Hepatocyte (in vitro differentiated cells): ENCODE measurements at regions not wholly inside any gene's neighbourhood (a gene's known extent, or its start where the extent isn't known, plus 50 kb on each side); places are given as distances from the start of the nearest gene placed in this dataset.

Experiments used
- DNase-seq: peaks from one replicate; pipeline ENCODE4 v3.0.0-alpha.2; 2016; ENCODE audit warnings: low spot score
- H2AFZ ChIP-seq: fragments of 200-600 bp; sonication (generic); 2 replicates; pipeline ENCODE4 v1.6.0; 2016; ENCODE audit warnings: antibody characterized with exemption, mild to moderate bottlenecking
- H3K27ac ChIP-seq: fragments of 200-600 bp; sonication (generic); 2 replicates; pipeline ENCODE4 v1.5.1; 2016; ENCODE audit warnings: mild to moderate bottlenecking
- H3K27me3 ChIP-seq: fragments of 200-600 bp; sonication (generic); 2 replicates; pipeline ENCODE4 v1.6.1; 2016
- H3K36me3 ChIP-seq: fragments of 200-600 bp; sonication (generic); replicated peaks from 2 replicates; pipeline ENCODE4 v1.5.1; 2016; ENCODE audit warnings: low read depth; ENCODE audit not compliant: insufficient read depth
- H3K4me1 ChIP-seq: fragments of 200-600 bp; sonication (generic); 2 replicates; pipeline ENCODE4 v1.5.1; 2016; ENCODE audit warnings: mild to moderate bottlenecking, moderate library complexity; ENCODE audit not compliant: insufficient read depth
- H3K4me2 ChIP-seq: fragments of 200-600 bp; sonication (generic); 2 replicates; pipeline ENCODE4 v1.6.0; 2016
- H3K4me3 ChIP-seq: fragments of 200-600 bp; sonication (generic); 2 replicates; pipeline ENCODE4 v1.5.1; 2016; ENCODE audit warnings: mild to moderate bottlenecking
- H3K79me2 ChIP-seq: fragments of 200-600 bp; sonication (generic); 2 replicates; pipeline ENCODE4 v1.6.0; 2017; ENCODE audit warnings: mild to moderate bottlenecking
- H3K9me2 ChIP-seq: fragments of 200-600 bp; sonication (generic); replicated peaks from 2 replicates; pipeline ENCODE4 v1.6.0; 2017; ENCODE audit warnings: mild to moderate bottlenecking; ENCODE audit not compliant: insufficient read depth
- H3K9me3 ChIP-seq: fragments of 200-600 bp; sonication (generic); 2 replicates; pipeline ENCODE4 v1.5.1; 2016; ENCODE audit warnings: low read depth, mild to moderate bottlenecking
- H4K20me1 ChIP-seq: fragments of 200-600 bp; sonication (generic); 2 replicates; pipeline ENCODE4 v1.6.0; 2016; ENCODE audit warnings: mild to moderate bottlenecking; ENCODE audit not compliant: insufficient read depth, poor library complexity, severe bottlenecking
- CTCF ChIP-seq: fragments of 200-600 bp; sonication (generic); IDR thresholded peaks from 2 replicates; pipeline ENCODE4 v1.5.1; 2016; ENCODE audit warnings: antibody characterized with exemption, mild to moderate bottlenecking; ENCODE audit not compliant: poor library complexity
- EZH2 ChIP-seq: fragments of 200-600 bp; sonication (generic); IDR thresholded peaks from 2 replicates; pipeline ENCODE4 v1.6.1; 2016; ENCODE audit warnings: antibody characterized with exemption, mild to moderate bottlenecking, borderline replicate concordance
- EZH2phosphoT487 ChIP-seq: fragments of 200-600 bp; sonication (generic); IDR thresholded peaks from one replicate; pipeline ENCODE4 v1.6.1; 2018; ENCODE audit warnings: antibody characterized with exemption, mild to moderate bottlenecking, low read depth, moderate library complexity; ENCODE audit not compliant: unreplicated experiment, severe bottlenecking
- WGBS: methylation state at CpG from one replicate; pipeline ENCODE4 v1.1.6; 2016; ENCODE audit warnings: low lambda C conversion rate; ENCODE audit errors: missing lambda C conversion rate; 5-methylcytosine and 5-hydroxymethylcytosine counted together

GRCh38 chr12:75568393-75568792, 57.0 kb upstream of the KRR1 start:
- Histone ChIP-seq H3K27me3 (no peaks in the 10 kb centered on the region), H3K79me2 (no peaks in the 10 kb centered on the region), H3K9me3 (no peaks in the 10 kb centered on the region), H3K4me3 (no peak overlapping the region), H4K20me1 (no peaks in the 10 kb centered on the region), H3K27ac (no peak overlapping the region), H3K4me2 (no peak overlapping the region), H3K9me2 (no peaks in the 10 kb centered on the region), H3K36me3 (no peaks in the 10 kb centered on the region), H2AFZ (no peak overlapping the region), H3K4me1 (no peaks in the 10 kb centered on the region)
- DNase-seq = no peak
- 46% methylated on average over 4 of the region's 4 CpGs for WGBS
- TF ChIP-seq EZH2phosphoT487 (no peak), EZH2 (no peak), CTCF (no peak)

GRCh38 chr12:75565795-75566194, 54.4 kb upstream of the KRR1 start:
- Histone ChIP-seq H3K36me3 (no peaks in the 10 kb centered on the region), H3K4me3 (no peak overlapping the region), H3K4me2 (no peak overlapping the region), H4K20me1 (no peaks in the 10 kb centered on the region), H3K27me3 (no peaks in the 10 kb centered on the region), H3K4me1 (no peaks in the 10 kb centered on the region), H3K27ac (no peak overlapping the region), H3K9me2 (no peaks in the 10 kb centered on the region), H2AFZ (no peak overlapping the region), H3K9me3 (no peaks in the 10 kb centered on the region), H3K79me2 (no peaks in the 10 kb centered on the region)
- TF ChIP-seq CTCF (no peak), EZH2 (no peak), EZH2phosphoT487 (no peak)
- 97% methylated on average over 3 of the region's 3 CpGs for WGBS
- DNase-seq = no peak

GRCh38 chr12:75564852-75565251, 53.4 kb upstream of the KRR1 start:
- H3K27ac ChIP-seq = no peak overlapping the region
- H3K27me3 ChIP-seq = no peaks in the 10 kb centered on the region
- H3K4me2 ChIP-seq = no peak overlapping the region
- WGBS = 94% methylated on average over 4 of the region's 4 CpGs
- TF ChIP-seq EZH2phosphoT487 (no peak), CTCF (no peak), EZH2 (no peak)
- H2AFZ ChIP-seq = no peak overlapping the region
- no peaks in the 10 kb centered on the region for H3K9me2 ChIP-seq
- H4K20me1 ChIP-seq = no peaks in the 10 kb centered on the region
- H3K36me3 ChIP-seq = no peaks in the 10 kb centered on the region
- H3K4me1 ChIP-seq = peaks cover 3% of the 10 kb centered on the region
- H3K9me3 ChIP-seq = no peaks in the 10 kb centered on the region
- DNase-seq = no peak
- no peaks in the 10 kb centered on the region for H3K79me2 ChIP-seq
- no peak overlapping the region for H3K4me3 ChIP-seq

GRCh38 chr12:75564398-75564797, 53.0 kb upstream of the KRR1 start:
- H3K4me2 ChIP-seq = no peak overlapping the region
- H4K20me1 ChIP-seq = no peaks in the 10 kb centered on the region
- H3K4me1 ChIP-seq = peaks cover 3% of the 10 kb centered on the region
- no peaks in the 10 kb centered on the region for H3K9me3 ChIP-seq
- DNase-seq = no peak
- no peaks in the 10 kb centered on the region for H3K36me3 ChIP-seq
- no peak overlapping the region for H3K27ac ChIP-seq
- TF ChIP-seq EZH2 (no peak), EZH2phosphoT487 (no peak), CTCF (no peak)
- no peak overlapping the region for H2AFZ ChIP-seq
- H3K4me3 ChIP-seq = no peak overlapping the region
- H3K9me2 ChIP-seq = no peaks in the 10 kb centered on the region
- no peaks in the 10 kb centered on the region for H3K27me3 ChIP-seq
- WGBS = 95% methylated on average over 2 of the region's 2 CpGs
- no peaks in the 10 kb centered on the region for H3K79me2 ChIP-seq
